ENCODE measurements at regions not wholly inside any gene's neighbourhood (a gene's known extent, or its start where the extent isn't known, plus 50 kb on each side); places are given as distances from the start of the nearest gene placed in this dataset.

- DNase-seq (ENCODE audit: low spot score) = no peak
Observed at GRCh38 chr7:16320099-16320660, 101.2 kb downstream of the CRPPA start.

DNA sequence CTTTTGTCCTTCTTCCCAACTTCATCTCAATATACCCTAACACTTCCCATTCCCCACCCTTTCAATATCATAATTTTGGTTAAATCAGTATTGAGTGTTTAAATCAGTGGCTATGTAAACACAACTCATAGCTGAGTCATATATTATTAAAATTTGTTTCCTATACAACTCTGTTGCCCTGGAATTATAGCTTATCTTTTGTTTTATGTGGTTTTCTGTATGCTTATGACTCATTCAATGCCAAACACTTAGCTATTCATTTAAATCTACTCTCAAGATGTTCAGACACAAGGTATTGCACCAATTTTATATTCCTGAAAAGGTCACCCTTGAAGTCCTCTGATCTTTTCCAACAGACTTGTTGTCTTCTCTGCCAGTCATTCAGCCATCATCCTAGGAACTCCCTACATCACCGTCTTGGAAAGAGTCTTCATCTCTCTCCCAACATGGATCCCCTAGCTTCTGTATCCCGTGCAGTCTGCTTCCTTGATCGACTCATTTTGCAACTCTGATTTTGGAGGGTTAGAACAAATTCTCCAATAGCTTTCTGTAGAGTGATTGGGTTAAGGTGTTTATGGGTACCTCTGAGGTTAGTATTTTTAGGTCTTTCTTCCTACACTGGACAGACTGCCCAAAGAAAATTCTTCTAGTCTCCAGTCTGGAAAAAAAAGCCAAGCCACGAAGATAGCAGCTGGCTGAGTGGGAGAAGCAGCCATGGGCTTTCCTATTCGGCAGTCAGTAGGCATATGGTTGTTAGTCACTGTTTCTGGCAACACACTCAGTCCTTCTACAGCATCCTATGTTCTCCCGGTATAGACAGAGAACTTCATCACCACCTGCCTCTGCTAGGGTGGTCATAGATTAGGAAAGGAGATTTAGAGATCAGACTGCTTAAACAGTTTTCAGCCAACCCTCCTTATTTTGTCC, 102.1 kb downstream of the CRPPA start:
- DNase-seq (ENCODE audit: low spot score) = no peak

GRCh38 chr7:16318463-16318862, 102.9 kb downstream of the CRPPA start:
- no peak for DNase-seq (ENCODE audit: low spot score)

GRCh38 chr7:16317406-16317805, 103.9 kb downstream of the CRPPA start:
- DNase-seq (ENCODE audit: low spot score) = no peak

GRCh38 chr7:16315280-16315679, 106.1 kb downstream of the CRPPA start:
- DNase-seq (ENCODE audit: low spot score) = no peak

DNA sequence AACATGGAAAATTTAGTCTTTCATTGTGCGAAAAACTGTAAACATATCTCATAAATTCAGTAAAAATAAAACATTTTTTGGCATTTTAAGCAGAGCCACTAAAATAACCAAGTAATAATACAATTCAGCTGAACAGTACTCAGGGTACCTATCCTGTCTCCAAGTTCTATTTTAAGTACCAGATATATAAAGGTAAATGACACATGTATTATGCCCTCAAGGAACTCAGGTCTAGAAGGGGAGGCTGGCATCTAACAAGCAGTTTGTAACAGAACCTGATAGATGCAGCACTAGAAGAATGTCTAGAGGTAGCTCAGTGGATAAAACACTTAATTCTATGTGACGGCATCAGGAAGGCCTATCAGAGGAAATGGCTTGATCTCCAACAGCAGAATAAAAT, 112.2 kb downstream of the CRPPA start:
- DNase-seq (ENCODE audit: low spot score) = no peak

- DNase-seq (ENCODE audit: low spot score) = no peak
Observed at GRCh38 chr7:16301291-16301690, 120.0 kb downstream of the CRPPA start.

DNA sequence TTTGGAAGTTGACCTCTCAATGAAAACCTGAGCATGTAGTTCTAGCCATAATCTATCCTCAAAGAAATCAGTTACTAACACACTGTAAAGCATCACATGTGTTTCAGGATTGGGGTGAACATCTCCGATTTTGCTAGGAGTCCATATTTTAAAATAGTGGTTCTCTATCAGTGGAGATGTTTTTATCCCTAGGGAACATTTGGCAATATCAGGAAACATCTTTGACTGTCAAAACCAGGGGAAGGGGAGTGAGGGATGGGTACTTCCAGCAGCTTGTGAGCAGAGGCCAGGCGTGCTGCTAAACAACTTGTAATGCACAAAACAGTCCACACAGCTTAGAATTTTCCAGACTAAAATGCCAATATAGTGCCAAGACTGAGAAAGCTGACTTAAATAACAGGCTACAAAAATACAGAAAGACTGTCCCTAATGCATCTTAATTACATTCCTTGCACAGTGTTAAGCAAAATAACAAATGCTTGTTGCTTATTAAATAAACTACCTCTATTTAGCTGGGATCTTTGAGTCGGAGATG, 120.9 kb downstream of the CRPPA start:
- DNase-seq (ENCODE audit: low spot score) = no peak

GRCh38 chr7:16299853-16300252, 121.5 kb downstream of the CRPPA start:
- no peak for DNase-seq (ENCODE audit: low spot score)

DNA sequence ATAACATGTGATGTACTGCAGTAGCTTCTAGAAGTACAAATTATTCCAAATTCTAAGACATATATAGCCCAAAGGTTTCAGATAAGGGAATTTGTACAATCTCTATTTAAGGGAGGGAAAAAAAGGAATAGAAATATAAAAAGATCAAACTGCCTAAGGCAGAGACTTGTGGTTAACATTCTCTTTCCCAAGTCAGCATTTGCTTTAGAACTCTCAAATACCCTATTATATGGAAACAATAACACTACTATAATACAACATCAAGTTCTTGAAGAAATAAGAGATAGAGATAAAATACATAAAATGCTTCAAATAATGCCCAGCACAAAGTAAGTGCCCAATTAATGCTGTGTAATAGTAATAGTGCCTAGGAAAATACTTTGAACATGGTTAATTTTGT, 123.1 kb downstream of the CRPPA start:
- no peak for DNase-seq (ENCODE audit: low spot score)

GRCh38 chr7:16295558-16295957, 125.8 kb downstream of the CRPPA start:
- DNase-seq (ENCODE audit: low spot score) = no peak

DNA sequence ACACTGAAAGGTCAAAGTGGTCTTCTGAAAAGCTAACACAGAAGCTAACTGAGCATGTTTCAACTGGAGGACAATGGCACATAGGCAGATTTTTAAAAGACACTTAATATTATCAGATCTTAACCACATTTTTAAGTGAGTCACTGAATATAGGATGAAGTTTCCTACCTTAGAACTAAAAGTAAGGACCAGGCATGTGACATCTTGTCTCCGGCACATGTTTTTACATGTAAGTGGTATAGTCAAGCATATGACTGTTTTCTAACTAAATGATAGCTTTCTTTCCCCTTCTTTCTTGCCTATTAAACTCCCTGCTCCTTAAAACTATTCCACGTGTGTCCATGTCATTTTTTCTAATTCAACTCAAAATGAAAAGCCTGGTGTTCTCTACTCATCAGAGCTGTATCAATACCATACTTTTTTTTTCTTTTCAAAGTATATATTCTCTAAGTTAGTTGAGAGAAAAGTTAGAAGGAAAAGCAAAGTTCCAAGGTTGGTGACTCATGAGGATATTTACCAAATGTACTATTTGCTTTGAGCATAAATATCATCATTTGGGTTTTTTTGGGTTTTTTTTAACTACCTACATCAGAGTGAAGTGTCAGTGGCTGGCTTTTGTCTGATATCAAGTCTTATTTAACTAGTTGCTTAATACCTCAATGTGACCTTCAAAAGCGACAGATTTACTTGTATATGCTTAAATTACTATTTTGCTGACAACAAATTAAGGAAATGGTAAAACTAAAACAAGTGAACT, 127.5 kb downstream of the CRPPA start:
- no peak for DNase-seq (ENCODE audit: low spot score)

DNA sequence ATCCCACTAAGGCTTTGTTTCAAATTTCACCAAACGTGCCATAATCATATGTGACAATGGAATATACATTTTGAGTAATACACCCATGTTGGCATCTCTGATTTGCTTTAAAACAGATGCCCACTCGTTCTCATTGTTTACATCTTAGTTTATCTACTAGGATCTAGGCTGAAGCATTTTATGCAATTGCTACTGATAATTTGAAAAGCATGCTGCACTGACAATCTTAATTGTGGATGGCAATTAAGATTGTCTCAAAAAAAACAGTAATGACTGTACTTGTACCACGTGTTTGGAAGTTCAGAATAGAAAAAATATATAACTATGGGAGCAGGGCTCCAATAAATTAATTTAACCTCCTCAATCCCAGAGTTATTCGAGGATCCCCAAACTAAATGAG, 136.8 kb downstream of the CRPPA start:
- no peak for DNase-seq (ENCODE audit: low spot score)

DNA sequence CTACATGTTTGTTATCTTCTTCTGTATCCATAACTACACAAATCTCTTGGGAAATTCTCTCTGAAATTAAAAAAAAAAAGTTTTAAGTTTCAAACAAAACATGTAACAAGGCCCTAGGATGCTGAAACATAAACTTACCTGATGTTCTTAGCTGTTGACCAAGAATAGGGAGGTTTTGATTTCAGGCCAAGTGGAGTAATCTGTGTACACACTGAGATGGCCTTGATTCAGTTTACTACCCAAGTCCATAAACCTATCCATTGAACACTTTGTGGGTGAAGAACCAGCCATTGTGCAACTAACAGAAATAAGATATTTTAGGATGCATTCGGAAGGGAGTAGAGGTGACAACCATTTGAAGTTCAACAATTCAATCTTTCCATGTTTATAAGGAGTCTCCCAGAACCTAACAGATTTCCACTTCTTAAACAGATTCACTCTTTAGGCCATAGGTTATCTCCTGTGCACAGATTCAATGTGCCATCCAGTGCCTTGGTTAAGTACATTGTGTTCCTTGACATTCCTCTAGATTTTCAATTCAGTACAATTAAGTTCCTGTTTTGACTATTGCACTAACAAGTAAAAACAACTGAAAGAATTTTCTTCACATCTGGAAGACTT, 143.1 kb downstream of the CRPPA start:
- no peak for DNase-seq (ENCODE audit: low spot score)

GRCh38 chr7:16271990-16272665, 149.2 kb downstream of the CRPPA start:
- no peak for DNase-seq (ENCODE audit: low spot score)

DNA sequence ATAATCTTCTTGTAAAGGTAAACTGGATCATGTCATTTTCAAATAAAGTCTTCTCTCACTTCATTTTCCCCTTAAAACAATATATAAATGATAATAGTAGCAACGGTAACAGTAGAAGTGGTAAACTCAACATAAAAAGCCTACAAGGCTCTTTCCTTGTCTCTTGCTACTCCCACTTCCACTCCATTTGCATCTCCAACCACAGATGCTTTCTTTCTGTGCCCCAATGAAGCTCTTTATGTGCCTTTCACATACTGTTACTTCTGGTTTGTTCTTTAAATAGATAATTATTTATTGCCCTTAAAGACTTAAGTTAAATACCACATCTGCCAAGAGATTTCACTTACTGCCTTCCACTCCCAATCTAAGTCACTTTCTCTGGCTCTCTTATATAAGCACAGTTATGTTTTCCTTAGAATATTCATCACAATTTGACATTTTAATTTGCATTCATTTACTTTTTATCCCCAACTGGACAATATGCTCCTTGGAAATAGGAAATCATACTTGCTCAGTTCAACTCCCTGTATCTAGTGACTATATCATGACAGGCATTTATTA, 149.9 kb downstream of the CRPPA start:
- DNase-seq (ENCODE audit: low spot score) = no peak

- DNase-seq (ENCODE audit: low spot score) = no peak
Observed at GRCh38 chr7:16270844-16271243, 150.5 kb downstream of the CRPPA start.

- no peak for DNase-seq (ENCODE audit: low spot score)
Observed at GRCh38 chr7:16268821-16269768, 152.2 kb downstream of the CRPPA start.

DNA sequence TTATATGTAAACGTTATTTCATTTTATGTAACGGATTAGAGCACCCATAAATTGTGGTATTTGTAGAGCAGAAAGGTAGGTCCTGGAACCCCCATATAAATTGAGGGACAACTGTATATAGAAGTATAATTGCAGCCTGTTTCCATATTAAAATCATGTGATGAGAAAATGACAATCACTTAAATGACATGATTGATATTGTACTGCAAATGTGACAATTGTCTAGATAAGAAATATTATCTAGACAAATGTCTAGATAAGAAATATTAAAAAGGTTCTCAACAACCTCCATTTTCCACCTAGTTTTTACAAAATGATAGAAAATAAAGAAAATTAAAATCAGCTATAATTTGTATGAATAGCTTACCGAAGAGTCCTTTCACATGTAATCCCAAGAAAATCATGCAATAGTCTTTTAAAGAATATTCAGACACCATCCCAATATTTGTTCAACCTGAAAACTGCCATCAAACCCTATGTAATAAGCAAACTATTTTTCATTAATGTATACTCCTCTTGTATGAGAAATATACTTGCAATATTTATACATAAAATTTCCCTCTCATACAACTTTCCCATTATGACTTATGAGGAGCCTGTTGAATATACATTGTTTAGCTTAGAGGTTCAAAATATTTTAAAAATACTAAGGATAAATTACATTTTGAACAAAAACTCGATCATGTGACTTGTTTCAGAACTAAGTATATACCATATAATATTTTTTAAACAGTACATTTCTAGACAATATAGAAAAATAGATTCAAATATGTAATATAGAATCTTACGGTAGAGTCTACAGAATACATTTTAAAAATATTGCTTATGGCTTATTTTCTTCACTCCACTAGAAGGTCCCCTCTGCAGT, 153.2 kb downstream of the CRPPA start:
- DNase-seq (ENCODE audit: low spot score) = no peak

Measured in germinal center (tissue), 1 donor.